Smooth muscle cell (in vitro differentiated cells): ENCODE measurements at regions not wholly inside any gene's neighbourhood (a gene's known extent, or its start where the extent isn't known, plus 50 kb on each side); places are given as distances from the start of the nearest gene placed in this dataset.

Source experiments
- DNase-seq: peaks from one replicate; lab custom pipeline; 2025; ENCODE audit not compliant: unreplicated experiment; lab: John Stamatoyannopoulos, UW
- H2AFZ ChIP-seq: fragments of 200-600 bp; sonication (generic); 2 replicates; pipeline ENCODE4 v1.6.0; 2016; ENCODE audit warnings: antibody characterized with exemption, low read depth, mild to moderate bottlenecking
- H3F3A ChIP-seq: fragments of 200-600 bp; sonication (generic); 2 replicates; pipeline ENCODE4 v1.6.0; 2017; ENCODE audit warnings: antibody characterized with exemption, low read depth
- H3K27ac ChIP-seq: fragments of 200-600 bp; sonication (generic); 2 replicates; pipeline ENCODE4 v1.5.1; 2016; ENCODE audit warnings: low read depth, mild to moderate bottlenecking
- H3K27me3 ChIP-seq: fragments of 200-600 bp; sonication (generic); 2 replicates; pipeline ENCODE4 v1.6.1; 2016; ENCODE audit warnings: low read depth, mild to moderate bottlenecking
- H3K36me3 ChIP-seq: fragments of 200-600 bp; sonication (generic); 2 replicates; pipeline ENCODE4 v1.5.1; 2016; ENCODE audit warnings: low read depth
- H3K4me1 ChIP-seq: fragments of 200-600 bp; sonication (generic); 2 replicates; pipeline ENCODE4 v1.5.1; 2016; ENCODE audit warnings: low read depth
- H3K4me2 ChIP-seq: fragments of 200-600 bp; sonication (generic); 2 replicates; pipeline ENCODE4 v1.6.0; 2016; ENCODE audit warnings: mild to moderate bottlenecking
- H3K4me3 ChIP-seq: fragments of 200-600 bp; sonication (generic); 2 replicates; pipeline ENCODE4 v1.5.1; 2016; ENCODE audit warnings: mild to moderate bottlenecking
- H3K79me2 ChIP-seq: fragments of 200-600 bp; sonication (generic); 2 replicates; pipeline ENCODE4 v1.6.0; 2016; ENCODE audit warnings: low read depth, mild to moderate bottlenecking
- H3K9ac ChIP-seq: fragments of 200-600 bp; sonication (generic); 2 replicates; pipeline ENCODE4 v1.6.0; 2016; ENCODE audit warnings: low read depth
- H3K9me3 ChIP-seq: fragments of 200-600 bp; sonication (generic); replicated peaks from 2 replicates; pipeline ENCODE4 v1.5.1; 2016; ENCODE audit warnings: low read depth
- H4K20me1 ChIP-seq: fragments of 200-600 bp; sonication (generic); 2 replicates; pipeline ENCODE4 v1.6.0; 2016; ENCODE audit warnings: low read depth
- WGBS: methylation state at CpG from one replicate; pipeline ENCODE4 v1.1.7; 2016; ENCODE audit warnings: low lambda C conversion rate; 5-methylcytosine and 5-hydroxymethylcytosine counted together
- TF ChIP-seq, protein P1 (sequence below): fragments of 200-600 bp; sonication (generic); IDR thresholded peaks from 2 replicates; pipeline ENCODE4 v1.5.1; 2017; ENCODE audit warnings: borderline replicate concordance, mild to moderate bottlenecking, antibody characterized with exemption; ENCODE audit not compliant: insufficient read depth, poor library complexity, severe bottlenecking

- H3K9ac ChIP-seq = no peak overlapping the region
- no peak overlapping the region for H3K4me3 ChIP-seq
- 88% methylated on average over 16 of the region's 16 CpGs for WGBS
- no peak for DNase-seq
- TF ChIP-seq, protein P1, sequence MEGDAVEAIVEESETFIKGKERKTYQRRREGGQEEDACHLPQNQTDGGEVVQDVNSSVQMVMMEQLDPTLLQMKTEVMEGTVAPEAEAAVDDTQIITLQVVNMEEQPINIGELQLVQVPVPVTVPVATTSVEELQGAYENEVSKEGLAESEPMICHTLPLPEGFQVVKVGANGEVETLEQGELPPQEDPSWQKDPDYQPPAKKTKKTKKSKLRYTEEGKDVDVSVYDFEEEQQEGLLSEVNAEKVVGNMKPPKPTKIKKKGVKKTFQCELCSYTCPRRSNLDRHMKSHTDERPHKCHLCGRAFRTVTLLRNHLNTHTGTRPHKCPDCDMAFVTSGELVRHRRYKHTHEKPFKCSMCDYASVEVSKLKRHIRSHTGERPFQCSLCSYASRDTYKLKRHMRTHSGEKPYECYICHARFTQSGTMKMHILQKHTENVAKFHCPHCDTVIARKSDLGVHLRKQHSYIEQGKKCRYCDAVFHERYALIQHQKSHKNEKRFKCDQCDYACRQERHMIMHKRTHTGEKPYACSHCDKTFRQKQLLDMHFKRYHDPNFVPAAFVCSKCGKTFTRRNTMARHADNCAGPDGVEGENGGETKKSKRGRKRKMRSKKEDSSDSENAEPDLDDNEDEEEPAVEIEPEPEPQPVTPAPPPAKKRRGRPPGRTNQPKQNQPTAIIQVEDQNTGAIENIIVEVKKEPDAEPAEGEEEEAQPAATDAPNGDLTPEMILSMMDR = no peak
- no peaks in the 10 kb centered on the region for H3K36me3 ChIP-seq
- no peak overlapping the region for H3K27ac ChIP-seq
- H3K9me3 ChIP-seq = no peaks in the 10 kb centered on the region
- no peaks in the 10 kb centered on the region for H4K20me1 ChIP-seq
- no peaks in the 10 kb centered on the region for H3K27me3 ChIP-seq
- H3K4me2 ChIP-seq = no peak overlapping the region
- peaks cover 7% of the 10 kb centered on the region for H3K4me1 ChIP-seq
- H3F3A ChIP-seq = peaks cover 12% of the 10 kb centered on the region
- H3K79me2 ChIP-seq = no peaks in the 10 kb centered on the region
- no peak overlapping the region for H2AFZ ChIP-seq
These were observed 180.0 kb upstream of the INHBA start for GRCh38 chr7:41882745-41883420.

DNA sequence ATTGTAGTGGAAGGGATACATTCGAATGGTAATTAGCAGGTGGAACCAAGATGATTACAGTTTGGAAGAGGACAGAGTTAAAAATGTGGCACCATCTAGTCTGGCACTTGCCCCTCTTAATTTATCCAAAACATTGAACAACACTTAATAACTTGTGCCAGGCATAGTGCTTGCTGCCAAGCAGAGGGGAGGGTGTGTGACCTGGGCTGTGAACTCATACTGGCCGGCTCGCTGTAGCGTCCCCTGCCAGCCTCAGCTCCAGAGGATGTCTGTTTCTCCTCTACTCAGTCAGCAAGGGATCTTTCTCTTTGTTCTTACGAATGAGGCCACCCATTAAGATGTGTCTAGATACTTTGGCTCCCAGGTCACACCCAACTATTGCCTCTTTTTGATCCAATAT is 179.4 kb upstream of the INHBA start:
- no peaks in the 10 kb centered on the region for H3K9me3 ChIP-seq
- no peak overlapping the region for H3K9ac ChIP-seq
- no peaks in the 10 kb centered on the region for H3K79me2 ChIP-seq
- H3K27ac ChIP-seq = no peak overlapping the region
- peaks cover 12% of the 10 kb centered on the region for H3F3A ChIP-seq
- peaks cover 6% of the 10 kb centered on the region for H3K4me1 ChIP-seq
- H3K36me3 ChIP-seq = no peaks in the 10 kb centered on the region
- no peak overlapping the region for H3K4me3 ChIP-seq
- no peaks in the 10 kb centered on the region for H3K27me3 ChIP-seq
- WGBS = 91% methylated on average over 5 of the region's 5 CpGs
- no peak overlapping the region for H2AFZ ChIP-seq
- no peak for DNase-seq
- TF ChIP-seq, protein P1 = no peak
- no peak overlapping the region for H3K4me2 ChIP-seq
- H4K20me1 ChIP-seq = no peaks in the 10 kb centered on the region

DNA sequence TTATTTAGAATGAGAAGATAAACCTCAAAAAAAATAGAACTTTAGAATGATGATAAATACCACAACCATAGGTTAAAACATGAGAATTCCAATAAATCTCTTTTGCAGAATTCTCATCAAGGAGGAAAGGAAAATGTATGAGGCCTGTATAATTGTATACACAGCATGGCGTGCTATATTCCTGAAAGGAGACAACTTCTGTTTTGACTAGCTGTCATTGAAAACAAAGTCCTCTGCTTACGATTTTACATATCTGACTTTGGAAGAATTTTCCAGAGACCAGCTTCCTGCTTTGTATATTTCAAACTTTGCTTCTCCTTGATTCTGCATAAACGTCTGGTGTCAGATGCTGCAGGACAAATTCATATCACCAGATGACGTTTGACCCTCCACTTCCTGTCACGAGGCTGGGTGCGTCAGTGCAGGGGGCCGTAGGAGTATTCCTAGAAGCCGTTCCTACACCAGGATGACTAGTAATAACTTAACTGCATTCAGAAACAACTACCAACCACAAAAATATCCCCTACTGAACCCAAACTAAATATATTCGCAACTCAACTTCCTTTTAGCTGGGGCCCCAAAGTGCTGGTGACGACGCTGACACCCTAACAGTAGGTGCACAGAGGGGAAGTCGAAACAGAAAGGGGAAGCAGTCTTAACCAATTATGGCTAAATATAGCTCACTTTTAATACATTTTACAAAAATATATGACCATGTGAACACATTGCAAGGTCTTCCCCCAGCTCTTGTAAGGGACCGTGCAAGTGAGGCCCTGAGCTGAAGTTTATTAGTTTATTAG is 178.6 kb upstream of the INHBA start:
- Histone ChIP-seq H3K79me2 (no peaks in the 10 kb centered on the region), H3K4me1 (no peaks in the 10 kb centered on the region), H3K4me3 (no peak overlapping the region), H2AFZ (no peak overlapping the region), H3K27me3 (no peaks in the 10 kb centered on the region), H3F3A (peaks cover 12% of the 10 kb centered on the region), H3K4me2 (no peak overlapping the region), H3K9ac (no peak overlapping the region), H3K27ac (peak overlapping the region; percentile 72), H3K9me3 (no peaks in the 10 kb centered on the region), H4K20me1 (no peaks in the 10 kb centered on the region), H3K36me3 (no peaks in the 10 kb centered on the region)
- TF ChIP-seq, protein P1 = no peak
- DNase-seq = no peak
- WGBS = 83% methylated on average over 13 of the region's 13 CpGs
